SK-N-MC (cell line): ENCODE measurements at regions not wholly inside any gene's neighbourhood (a gene's known extent, or its start where the extent isn't known, plus 50 kb on each side); places are given as distances from the start of the nearest gene placed in this dataset.

Experiments used
- EZH2 ChIP-seq: fragments of 200-600 bp; sonication (generic); IDR thresholded peaks from one replicate; pipeline ENCODE4 v1.6.1; 2017; ENCODE audit warnings: antibody characterized with exemption
- POLR2AphosphoS5 ChIP-seq: IDR thresholded peaks from 2 replicates; pipeline ENCODE4 v1.6.1; 2012; ENCODE audit warnings: mild to moderate bottlenecking, low read depth, low read length, borderline replicate concordance

GRCh38 chr7:17680943-17681351 lies 259.3 kb downstream of the SNX13 start:
- TF ChIP-seq POLR2AphosphoS5 (no peak), EZH2 (no peak)
